Hepatocyte (in vitro differentiated cells): ENCODE measurements at regions not wholly inside any gene's neighbourhood (a gene's known extent, or its start where the extent isn't known, plus 50 kb on each side); places are given as distances from the start of the nearest gene placed in this dataset.

Experiments used
- CTCF ChIP-seq: fragments of 200-600 bp; sonication (generic); IDR thresholded peaks from 2 replicates; pipeline ENCODE4 v1.5.1; 2016; ENCODE audit warnings: antibody characterized with exemption, mild to moderate bottlenecking; ENCODE audit not compliant: poor library complexity
- EZH2 ChIP-seq: fragments of 200-600 bp; sonication (generic); IDR thresholded peaks from 2 replicates; pipeline ENCODE4 v1.6.1; 2016; ENCODE audit warnings: antibody characterized with exemption, mild to moderate bottlenecking, borderline replicate concordance
- EZH2phosphoT487 ChIP-seq: fragments of 200-600 bp; sonication (generic); IDR thresholded peaks from one replicate; pipeline ENCODE4 v1.6.1; 2018; ENCODE audit warnings: antibody characterized with exemption, mild to moderate bottlenecking, low read depth, moderate library complexity; ENCODE audit not compliant: unreplicated experiment, severe bottlenecking

- no peak for TF ChIP-seq CTCF
- TF ChIP-seq EZH2phosphoT487: no peak
- TF ChIP-seq EZH2: no peak
Observed at GRCh38 chr6:85285934-85286333, 163.9 kb upstream of the NT5E start.
